ENCODE measurements at regions not wholly inside any gene's neighbourhood (a gene's known extent, or its start where the extent isn't known, plus 50 kb on each side); places are given as distances from the start of the nearest gene placed in this dataset.
"Not testable (repeated sequence)": the region's sequence is repeated elsewhere in the genome, so short reads cannot be mapped to it uniquely, and the experiment has no call there.

DNA sequence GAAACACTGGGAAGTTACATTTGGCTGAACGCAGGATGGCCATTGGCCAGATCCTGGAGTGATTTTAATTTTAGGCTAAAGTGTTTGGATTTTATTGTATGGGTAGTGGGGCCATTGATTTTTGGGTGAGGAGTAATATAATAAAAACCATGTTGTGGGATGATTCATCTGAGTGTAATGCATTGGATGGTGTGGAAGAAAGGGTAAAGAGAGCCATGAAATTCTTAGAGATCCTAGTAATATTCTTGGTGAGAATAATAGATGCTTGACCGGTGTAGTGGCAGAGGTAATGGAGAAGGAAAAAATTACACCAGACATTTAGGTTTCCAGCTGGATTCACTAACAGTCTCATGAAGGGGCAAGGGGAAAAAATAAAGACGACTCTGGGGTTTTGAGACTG is 158.1 kb downstream of the NPR3 start:
- Histone ChIP-seq H3K9ac (ENCODE audit: low read length) (no peak overlapping the region), H2AFZ (ENCODE audit: low read depth, low read length) (no peak overlapping the region), H3K4me2 (ENCODE audit: low read length) (no peak overlapping the region), H3K27ac (ENCODE audit: low read length) (no peak overlapping the region), H3K36me3 (ENCODE audit: insufficient read depth, low read length) (no peaks in the 10 kb centered on the region), H3K9me3 (ENCODE audit: low read length) (no peaks in the 10 kb centered on the region), H3K27me3 (ENCODE audit: insufficient read depth, low read depth, low read length) (no peaks in the 10 kb centered on the region), H3K4me3 (ENCODE audit: low read length) (no peak overlapping the region), H3K79me2 (replicated peaks; ENCODE audit: insufficient read depth, low read length) (no peaks in the 10 kb centered on the region), H4K20me1 (ENCODE audit: insufficient read depth) (no peaks in the 10 kb centered on the region), H3K9me2 (ENCODE audit: insufficient read depth, low read length) (no peaks in the 10 kb centered on the region), H3F3A (ENCODE audit: insufficient read depth, low read length, poor library complexity, severe bottlenecking) (no peaks in the 10 kb centered on the region)
- no peak for TF ChIP-seq TAF1 (IDR thresholded peaks at IDR 0.05; ENCODE audit: low read depth)
- TF ChIP-seq SMC3 (conservative IDR thresholded peaks at IDR 0.05; ENCODE audit: poor library complexity): no peak
- TF ChIP-seq RAD21 (conservative IDR thresholded peaks at IDR 0.05): no peak
- TF ChIP-seq EP300 (conservative IDR thresholded peaks at IDR 0.05; ENCODE audit: poor library complexity, severe bottlenecking): no peak
- TF ChIP-seq, protein P1, sequence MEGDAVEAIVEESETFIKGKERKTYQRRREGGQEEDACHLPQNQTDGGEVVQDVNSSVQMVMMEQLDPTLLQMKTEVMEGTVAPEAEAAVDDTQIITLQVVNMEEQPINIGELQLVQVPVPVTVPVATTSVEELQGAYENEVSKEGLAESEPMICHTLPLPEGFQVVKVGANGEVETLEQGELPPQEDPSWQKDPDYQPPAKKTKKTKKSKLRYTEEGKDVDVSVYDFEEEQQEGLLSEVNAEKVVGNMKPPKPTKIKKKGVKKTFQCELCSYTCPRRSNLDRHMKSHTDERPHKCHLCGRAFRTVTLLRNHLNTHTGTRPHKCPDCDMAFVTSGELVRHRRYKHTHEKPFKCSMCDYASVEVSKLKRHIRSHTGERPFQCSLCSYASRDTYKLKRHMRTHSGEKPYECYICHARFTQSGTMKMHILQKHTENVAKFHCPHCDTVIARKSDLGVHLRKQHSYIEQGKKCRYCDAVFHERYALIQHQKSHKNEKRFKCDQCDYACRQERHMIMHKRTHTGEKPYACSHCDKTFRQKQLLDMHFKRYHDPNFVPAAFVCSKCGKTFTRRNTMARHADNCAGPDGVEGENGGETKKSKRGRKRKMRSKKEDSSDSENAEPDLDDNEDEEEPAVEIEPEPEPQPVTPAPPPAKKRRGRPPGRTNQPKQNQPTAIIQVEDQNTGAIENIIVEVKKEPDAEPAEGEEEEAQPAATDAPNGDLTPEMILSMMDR (IDR thresholded peaks at IDR 0.05; ENCODE audit: poor library complexity, severe bottlenecking): no peak
- TF ChIP-seq, protein P2, sequence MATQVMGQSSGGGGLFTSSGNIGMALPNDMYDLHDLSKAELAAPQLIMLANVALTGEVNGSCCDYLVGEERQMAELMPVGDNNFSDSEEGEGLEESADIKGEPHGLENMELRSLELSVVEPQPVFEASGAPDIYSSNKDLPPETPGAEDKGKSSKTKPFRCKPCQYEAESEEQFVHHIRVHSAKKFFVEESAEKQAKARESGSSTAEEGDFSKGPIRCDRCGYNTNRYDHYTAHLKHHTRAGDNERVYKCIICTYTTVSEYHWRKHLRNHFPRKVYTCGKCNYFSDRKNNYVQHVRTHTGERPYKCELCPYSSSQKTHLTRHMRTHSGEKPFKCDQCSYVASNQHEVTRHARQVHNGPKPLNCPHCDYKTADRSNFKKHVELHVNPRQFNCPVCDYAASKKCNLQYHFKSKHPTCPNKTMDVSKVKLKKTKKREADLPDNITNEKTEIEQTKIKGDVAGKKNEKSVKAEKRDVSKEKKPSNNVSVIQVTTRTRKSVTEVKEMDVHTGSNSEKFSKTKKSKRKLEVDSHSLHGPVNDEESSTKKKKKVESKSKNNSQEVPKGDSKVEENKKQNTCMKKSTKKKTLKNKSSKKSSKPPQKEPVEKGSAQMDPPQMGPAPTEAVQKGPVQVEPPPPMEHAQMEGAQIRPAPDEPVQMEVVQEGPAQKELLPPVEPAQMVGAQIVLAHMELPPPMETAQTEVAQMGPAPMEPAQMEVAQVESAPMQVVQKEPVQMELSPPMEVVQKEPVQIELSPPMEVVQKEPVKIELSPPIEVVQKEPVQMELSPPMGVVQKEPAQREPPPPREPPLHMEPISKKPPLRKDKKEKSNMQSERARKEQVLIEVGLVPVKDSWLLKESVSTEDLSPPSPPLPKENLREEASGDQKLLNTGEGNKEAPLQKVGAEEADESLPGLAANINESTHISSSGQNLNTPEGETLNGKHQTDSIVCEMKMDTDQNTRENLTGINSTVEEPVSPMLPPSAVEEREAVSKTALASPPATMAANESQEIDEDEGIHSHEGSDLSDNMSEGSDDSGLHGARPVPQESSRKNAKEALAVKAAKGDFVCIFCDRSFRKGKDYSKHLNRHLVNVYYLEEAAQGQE (IDR thresholded peaks at IDR 0.05; ENCODE audit: borderline replicate concordance): no peak
- TF ChIP-seq MXI1 (conservative IDR thresholded peaks at IDR 0.05; ENCODE audit: poor library complexity, severe bottlenecking): no peak

DNA sequence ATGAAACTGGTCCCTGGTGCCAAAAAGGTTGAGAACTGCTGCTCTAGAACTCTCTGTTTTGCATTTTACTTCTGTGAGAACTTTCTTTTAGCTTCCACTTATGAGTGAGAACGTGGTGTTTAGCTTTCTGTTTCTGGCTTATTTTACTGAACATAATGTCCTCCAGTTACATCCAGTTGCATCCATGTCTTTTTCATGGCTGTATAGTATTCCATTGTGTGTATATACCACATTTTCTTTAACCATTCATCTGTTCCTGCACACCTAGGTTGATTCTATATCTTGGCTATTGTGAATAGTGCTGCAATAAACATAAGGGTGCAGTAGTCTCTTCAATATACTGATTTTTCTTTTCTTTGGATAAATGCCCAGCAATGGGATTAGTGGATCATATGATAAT is 165.7 kb downstream of the NPR3 start:
- TF ChIP-seq EZH2 (IDR thresholded peaks at IDR 0.05; ENCODE audit: borderline replicate concordance, insufficient read depth, low read length, poor library complexity, severe bottlenecking): no peak
- no peak for TF ChIP-seq POLR2AphosphoS5 (IDR thresholded peaks at IDR 0.05)
- TF ChIP-seq RAD21 (conservative IDR thresholded peaks at IDR 0.05): no peak
- TF ChIP-seq, protein P2 (IDR thresholded peaks at IDR 0.05; ENCODE audit: borderline replicate concordance): no peak
- no peak for TF ChIP-seq EP300 (conservative IDR thresholded peaks at IDR 0.05; ENCODE audit: poor library complexity, severe bottlenecking)
- no peak for TF ChIP-seq MXI1 (conservative IDR thresholded peaks at IDR 0.05; ENCODE audit: poor library complexity, severe bottlenecking)
- TF ChIP-seq, protein P1 (IDR thresholded peaks at IDR 0.05; ENCODE audit: poor library complexity, severe bottlenecking): no peak
- TF ChIP-seq SMC3 (conservative IDR thresholded peaks at IDR 0.05; ENCODE audit: poor library complexity): no peak
- no peak for TF ChIP-seq TAF1 (IDR thresholded peaks at IDR 0.05; ENCODE audit: low read depth)
- Histone ChIP-seq H3K4me3 (ENCODE audit: low read length) (no peak overlapping the region), H4K20me1 (ENCODE audit: insufficient read depth) (no peaks in the 10 kb centered on the region), H2AFZ (ENCODE audit: low read depth, low read length) (no peak overlapping the region), H3K79me2 (replicated peaks; ENCODE audit: insufficient read depth, low read length) (no peaks in the 10 kb centered on the region), H3F3A (ENCODE audit: insufficient read depth, low read length, poor library complexity, severe bottlenecking) (no peaks in the 10 kb centered on the region), H3K9ac (ENCODE audit: low read length) (no peak overlapping the region), H3K27ac (ENCODE audit: low read length) (no peak overlapping the region), H3K9me3 (ENCODE audit: low read length) (no peaks in the 10 kb centered on the region), H3K4me2 (ENCODE audit: low read length) (no peak overlapping the region), H3K27me3 (ENCODE audit: insufficient read depth, low read depth, low read length) (no peaks in the 10 kb centered on the region), H3K36me3 (ENCODE audit: insufficient read depth, low read length) (no peaks in the 10 kb centered on the region), H3K9me2 (ENCODE audit: insufficient read depth, low read length) (no peaks in the 10 kb centered on the region)

DNA sequence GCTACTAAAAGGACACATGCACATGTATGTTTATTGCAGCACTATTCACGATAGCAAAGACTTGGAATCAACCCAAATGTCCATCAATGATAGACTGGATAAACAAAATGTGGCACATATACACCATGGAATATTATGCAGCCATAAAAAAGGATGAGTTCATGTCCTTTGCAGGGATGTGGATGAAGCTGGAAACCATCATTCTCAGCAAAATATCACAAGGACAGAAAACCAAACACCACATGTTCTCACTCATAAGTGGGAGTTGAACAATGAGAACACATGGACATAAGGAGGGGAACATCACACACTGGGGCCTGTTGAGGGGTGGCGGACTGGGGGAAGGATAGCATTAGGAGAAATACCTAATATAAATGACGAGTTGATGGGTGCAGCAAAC is 168.2 kb downstream of the NPR3 start:
- H4K20me1 ChIP-seq (ENCODE audit: insufficient read depth); H3K27ac ChIP-seq (ENCODE audit: low read length); H3K4me3 ChIP-seq (ENCODE audit: low read length); H3K27me3 ChIP-seq (ENCODE audit: insufficient read depth, low read depth, low read length); H3K9me2 ChIP-seq (ENCODE audit: insufficient read depth, low read length); H3K36me3 ChIP-seq (ENCODE audit: insufficient read depth, low read length); H3F3A ChIP-seq (ENCODE audit: insufficient read depth, low read length, poor library complexity, severe bottlenecking); H2AFZ ChIP-seq (ENCODE audit: low read depth, low read length); H3K4me2 ChIP-seq (ENCODE audit: low read length); H3K79me2 ChIP-seq (replicated peaks; ENCODE audit: insufficient read depth, low read length); H3K9ac ChIP-seq (ENCODE audit: low read length); H3K9me3 ChIP-seq (ENCODE audit: low read length): not testable (repeated sequence)

Data from neural cell (in vitro differentiated cells).